HG03460 (cell line): ENCODE measurements at regions not wholly inside any gene's neighbourhood (a gene's known extent, or its start where the extent isn't known, plus 50 kb on each side); places are given as distances from the start of the nearest gene placed in this dataset.
A peak's percentile ranks its signal among the peaks of the same experiment; 100 is the strongest.

ENCODE experiments used
- ATAC-seq: cut with Tn5 transposase; IDR thresholded peaks from one replicate; pipeline ENCODE4 v1.9.1; 2021; ENCODE audit not compliant: unreplicated experiment

GRCh38 chr7:54701982-54702381 lies 57.0 kb downstream of the SEC61G start:
- ATAC-seq: no peak

- ATAC-seq: no peak
Observed at GRCh38 chr7:54699715-54700114, 59.3 kb downstream of the SEC61G start.

GRCh38 chr7:54697659-54698186 lies 61.3 kb downstream of the SEC61G start:
- ATAC-seq: no peak

- no peak for ATAC-seq
Observed at GRCh38 chr7:54690892-54691291, 68.1 kb downstream of the SEC61G start.

- no peak for ATAC-seq
Observed at GRCh38 chr7:54690050-54690443, 69.0 kb downstream of the SEC61G start.

GRCh38 chr7:54689394-54690049 lies 69.5 kb downstream of the SEC61G start:
- ATAC-seq: no peak

- no peak for ATAC-seq
Observed at GRCh38 chr7:54687462-54688212, 71.4 kb downstream of the SEC61G start.

- ATAC-seq: no peak
Observed at GRCh38 chr7:54680377-54681005, 78.5 kb downstream of the SEC61G start.

GRCh38 chr7:54679490-54679817 lies 79.6 kb downstream of the SEC61G start:
- ATAC-seq: no peak

- no peak for ATAC-seq
Observed at GRCh38 chr7:54678763-54679489, 80.1 kb downstream of the SEC61G start.

GRCh38 chr7:54674891-54675290 lies 84.1 kb downstream of the SEC61G start:
- ATAC-seq: no peak

GRCh38 chr7:54672519-54672918 lies 86.5 kb downstream of the SEC61G start:
- no peak for ATAC-seq

- ATAC-seq: peak; percentile 76
Observed at GRCh38 chr7:54664235-54665228, 94.5 kb downstream of the SEC61G start.

- ATAC-seq: peak; percentile 9
Observed at GRCh38 chr7:54663603-54664234, 95.3 kb downstream of the SEC61G start.

GRCh38 chr7:54663186-54663585 lies 95.8 kb downstream of the SEC61G start:
- ATAC-seq: no peak

- no peak for ATAC-seq
Observed at GRCh38 chr7:54662701-54663100, 96.3 kb downstream of the SEC61G start.

- no peak for ATAC-seq
Observed at GRCh38 chr7:54653905-54654304, 105.1 kb downstream of the SEC61G start.

GRCh38 chr7:54643064-54643463 lies 100.9 kb downstream of the VSTM2A start:
- ATAC-seq: no peak

GRCh38 chr7:54637712-54638396 lies 95.7 kb downstream of the VSTM2A start:
- no peak for ATAC-seq
